GM04503 (cell line): ENCODE measurements at regions not wholly inside any gene's neighbourhood (a gene's known extent, or its start where the extent isn't known, plus 50 kb on each side); places are given as distances from the start of the nearest gene placed in this dataset.
"Not testable (repeated sequence)": the region's sequence is repeated elsewhere in the genome, so short reads cannot be mapped to it uniquely, and the experiment has no call there.

Source experiments
- DNase-seq: peaks from one replicate; pipeline ENCODE4 v3.0.0-alpha.2; 2012; ENCODE audit warnings: low read depth

- DNase-seq, result no peak
These were observed 92.8 kb downstream of the ADCYAP1 start for GRCh38 chr18:997499-997898.

DNA sequence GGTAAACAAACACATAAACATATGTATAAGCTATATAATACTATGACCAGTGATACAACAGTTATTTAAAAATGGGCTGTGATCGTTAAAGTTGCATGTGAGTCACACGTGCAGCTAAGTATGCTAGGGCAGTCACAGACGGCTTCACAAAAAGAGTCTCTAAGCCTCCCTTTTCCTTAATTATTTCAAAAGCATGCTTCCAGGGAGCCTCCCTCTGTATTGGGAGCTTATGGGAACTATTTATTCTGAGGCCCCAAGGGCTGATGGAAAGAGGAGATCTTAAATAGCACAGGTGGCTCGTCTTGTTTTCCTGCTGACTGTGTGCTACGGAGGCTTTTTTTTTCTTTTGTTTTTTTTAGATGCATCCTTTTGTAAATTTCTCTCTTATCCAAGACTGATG is 94.3 kb downstream of the ADCYAP1 start:
- DNase-seq, result no peak

DNA sequence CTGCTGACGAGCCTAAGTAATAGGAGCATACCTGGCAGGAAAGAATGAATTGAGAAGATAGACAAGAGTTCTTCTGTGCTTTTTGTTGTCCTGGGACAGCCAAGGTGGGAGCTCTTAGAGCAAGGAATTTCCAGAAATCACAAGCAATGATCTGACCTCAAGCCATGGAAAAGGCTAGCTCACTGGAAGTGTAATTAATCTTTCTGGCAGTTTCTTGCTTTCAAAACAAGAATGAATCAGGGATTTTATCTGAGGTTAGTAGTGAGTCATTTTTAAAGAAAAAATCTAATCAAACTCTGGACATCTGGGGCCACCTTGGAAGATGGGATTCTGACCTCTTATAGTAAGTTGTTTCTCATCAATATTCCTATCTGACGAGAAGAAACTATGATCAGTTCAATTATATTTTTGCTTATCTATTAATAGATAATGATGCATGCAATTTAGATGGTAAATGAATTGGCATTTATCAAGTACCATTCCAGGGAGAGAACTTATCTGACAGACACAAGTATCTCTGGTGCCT is 98.0 kb downstream of the ADCYAP1 start:
- no peak for DNase-seq

DNA sequence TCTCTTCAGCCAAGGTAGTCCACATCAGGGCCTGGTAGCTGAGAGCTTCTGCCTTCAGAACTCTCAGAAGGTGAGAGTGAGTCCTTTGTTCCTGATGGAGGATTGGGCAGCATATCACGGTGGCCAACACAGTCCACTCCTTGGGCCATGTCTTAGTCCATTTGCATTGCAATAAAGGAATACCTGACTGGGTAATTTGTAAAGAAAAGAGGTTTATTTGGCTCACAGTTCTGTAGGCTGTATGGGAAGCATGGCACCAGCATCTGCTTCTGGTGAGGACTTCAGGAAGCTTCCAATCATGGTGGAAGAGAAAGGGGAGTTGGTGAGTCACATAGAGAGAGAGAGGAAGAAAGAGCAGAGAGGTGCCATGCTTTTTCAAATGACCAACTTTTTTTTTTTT is 98.8 kb downstream of the ADCYAP1 start:
- no peak for DNase-seq

DNA sequence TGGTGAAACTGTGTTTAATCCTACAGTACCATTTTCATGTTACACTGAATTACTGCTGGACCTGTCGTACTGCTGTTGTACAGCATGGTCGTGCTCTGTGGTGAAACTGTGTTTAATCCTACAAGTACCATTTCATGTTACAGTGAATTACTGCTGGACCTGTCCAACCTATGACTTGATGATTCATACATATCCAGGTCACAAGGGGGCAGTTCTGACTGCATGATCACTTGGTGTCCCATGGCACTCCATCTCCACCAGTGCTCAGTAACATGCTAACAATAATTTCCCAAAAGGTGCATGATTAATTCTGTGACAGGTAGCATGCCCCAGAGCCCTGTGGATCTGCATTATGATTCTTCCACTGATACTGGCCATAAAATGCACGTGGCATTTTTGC is 101.6 kb downstream of the ADCYAP1 start:
- DNase-seq, result no peak

DNA sequence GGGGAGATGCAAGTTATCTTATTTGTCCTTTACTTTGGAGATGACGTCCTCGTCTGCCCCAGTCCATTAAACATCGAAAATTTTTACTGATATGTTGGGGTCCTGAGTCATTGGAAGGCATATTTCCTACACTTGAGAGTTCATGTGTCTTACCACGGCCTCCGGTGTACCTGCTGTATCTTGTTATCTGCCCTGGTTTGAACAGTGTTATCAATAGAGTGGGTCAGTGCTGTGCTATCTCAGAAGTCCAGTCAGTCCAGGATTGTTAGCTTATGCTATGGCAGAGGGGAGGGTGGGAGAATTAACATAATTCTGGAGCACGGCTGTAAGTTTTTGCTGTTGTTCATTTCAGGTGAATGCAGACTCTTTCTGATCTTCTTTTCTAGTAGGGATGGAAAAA is 102.3 kb downstream of the ADCYAP1 start:
- no peak for DNase-seq

GRCh38 chr18:1011349-1011748 is 106.7 kb downstream of the ADCYAP1 start:
- no peak for DNase-seq

- DNase-seq, result no peak
These were observed 108.1 kb downstream of the ADCYAP1 start for GRCh38 chr18:1012775-1013174.

DNA sequence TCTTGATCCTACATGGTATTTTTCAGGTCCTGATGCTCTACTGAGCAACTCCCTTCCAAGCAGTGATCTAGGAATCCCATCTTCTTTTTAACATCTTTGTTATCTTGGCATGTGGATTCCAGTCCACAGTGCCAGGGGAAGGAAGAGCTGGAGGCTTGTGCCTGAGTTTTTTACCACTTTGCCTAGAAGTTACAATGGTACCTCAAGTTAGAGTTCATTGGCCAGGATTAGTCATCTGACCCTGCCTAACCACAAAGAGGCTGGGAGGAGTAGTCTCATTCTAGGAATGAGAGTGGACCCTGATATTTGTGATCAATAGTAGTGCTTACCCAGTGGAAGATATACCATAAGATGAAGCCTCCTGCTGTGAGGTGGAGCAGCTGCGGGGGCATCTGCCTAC is 109.3 kb downstream of the ADCYAP1 start:
- no peak for DNase-seq

- no peak for DNase-seq
These were observed 109.8 kb downstream of the ADCYAP1 start for GRCh38 chr18:1014509-1014908.

DNA sequence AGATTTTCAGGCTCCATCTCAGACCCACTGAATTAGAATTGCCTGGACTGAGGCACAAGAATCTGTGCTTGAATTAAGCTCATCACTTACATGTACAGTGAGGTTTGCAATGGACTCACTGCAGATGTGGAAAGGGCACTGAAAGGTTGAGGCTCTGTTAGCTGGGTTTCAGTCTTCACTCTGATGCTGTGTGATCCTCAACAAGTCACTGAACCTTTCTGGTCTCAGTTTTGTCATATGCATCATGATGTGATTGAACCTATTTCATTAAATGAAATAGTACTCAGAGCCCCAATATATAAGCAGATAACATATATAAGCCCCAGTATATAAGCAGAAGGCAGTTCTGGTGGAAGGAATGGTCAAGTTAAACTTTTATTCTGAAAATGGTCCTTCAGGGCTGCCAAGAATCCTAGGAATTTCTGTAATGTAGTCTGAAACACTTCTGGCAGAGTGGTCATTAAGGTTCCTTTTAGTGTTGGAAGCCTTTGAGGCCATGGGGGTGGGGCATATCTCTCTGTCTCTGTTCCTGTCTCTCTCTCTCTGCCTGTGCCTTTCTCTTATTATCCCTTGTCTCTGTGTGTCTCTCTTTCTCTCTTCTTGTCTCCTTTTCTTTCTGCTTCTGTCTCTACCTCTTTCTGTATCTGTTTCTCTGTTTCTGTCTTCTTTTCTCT is 110.4 kb downstream of the ADCYAP1 start:
- DNase-seq, result no peak

DNA sequence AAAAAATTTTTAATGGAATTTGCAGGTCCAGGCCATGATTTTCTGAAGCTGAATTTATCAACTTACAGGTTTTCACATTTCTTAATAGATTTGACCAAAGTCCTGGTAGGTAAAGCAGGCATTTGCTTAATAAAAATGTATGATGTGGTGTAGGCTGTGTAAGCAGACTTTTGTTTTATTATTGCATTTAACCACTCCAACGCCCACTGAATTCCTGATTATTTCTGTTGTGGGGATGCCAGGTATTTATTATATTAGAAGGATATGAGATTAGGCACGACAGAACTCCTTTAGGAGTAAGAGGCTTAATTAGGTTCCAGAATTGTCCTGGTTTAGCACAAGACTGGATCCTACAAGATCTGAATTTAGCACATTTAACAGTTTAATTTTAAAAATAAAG is 111.1 kb downstream of the ADCYAP1 start:
- DNase-seq, result no peak

DNA sequence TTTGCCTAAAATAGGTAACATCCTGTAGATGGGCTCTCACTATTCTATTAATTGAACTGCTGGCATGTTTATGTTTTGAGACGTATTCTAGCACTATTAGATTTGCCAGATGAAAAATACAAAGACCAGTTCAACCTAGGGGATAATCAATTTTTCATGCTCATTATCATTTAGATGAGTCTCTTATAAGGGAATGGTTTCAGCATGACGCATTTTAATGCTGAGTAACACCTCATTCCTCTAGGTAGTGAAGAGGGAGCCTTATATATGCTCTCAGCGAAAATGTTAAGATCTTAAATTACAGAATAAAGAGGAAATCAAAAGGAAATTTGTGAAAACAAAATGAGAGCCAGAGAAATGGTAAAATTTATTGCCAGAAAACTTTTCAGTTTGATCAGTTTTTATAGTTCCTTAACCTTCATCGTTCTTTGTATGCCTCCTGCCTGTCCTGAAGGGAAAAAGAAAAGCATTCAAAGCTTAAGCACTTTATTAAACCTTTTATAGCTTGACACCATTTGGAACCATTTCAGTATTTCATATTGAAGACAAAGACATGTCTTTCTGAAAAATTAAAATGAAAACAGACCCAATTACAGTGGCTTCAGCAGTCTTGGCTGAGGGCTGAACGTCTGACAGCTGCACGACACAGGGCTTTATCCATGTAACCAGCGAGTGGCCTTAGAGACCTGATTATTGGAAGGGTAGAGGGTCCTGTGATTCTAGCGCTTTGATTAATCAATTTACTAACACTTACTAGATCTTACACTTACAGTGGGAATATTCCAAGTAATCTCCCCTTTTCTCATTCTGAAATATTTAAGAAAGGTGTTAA is 112.8 kb downstream of the ADCYAP1 start:
- no peak for DNase-seq

- peak; percentile 43 for DNase-seq
These were observed 113.6 kb downstream of the ADCYAP1 start for GRCh38 chr18:1018181-1018681.

DNA sequence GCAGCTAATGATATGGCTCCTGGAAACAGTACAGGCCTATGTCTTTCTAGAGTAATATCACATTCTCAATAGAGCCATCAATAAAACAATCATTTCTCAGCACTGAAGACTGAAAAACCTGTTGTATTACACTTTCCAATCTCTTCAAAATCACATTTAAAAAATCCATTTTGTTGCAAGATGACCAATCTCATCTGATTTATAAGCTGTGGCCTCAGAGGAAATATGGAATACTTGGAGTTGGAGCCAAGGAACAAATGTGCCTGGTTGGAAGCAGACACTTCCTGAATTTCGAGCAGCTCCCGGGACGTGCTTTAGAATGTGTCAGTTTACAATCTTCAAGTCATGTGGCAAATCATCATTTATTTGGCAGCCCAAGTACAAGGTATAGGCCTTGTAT is 114.5 kb downstream of the ADCYAP1 start:
- DNase-seq, result no peak

GRCh38 chr18:1020731-1021344 is 116.2 kb downstream of the ADCYAP1 start:
- DNase-seq, result no peak

- DNase-seq, result no peak
These were observed 122.3 kb downstream of the ADCYAP1 start for GRCh38 chr18:1026930-1027329.

- not testable (repeated sequence) for DNase-seq
These were observed 128.4 kb downstream of the ADCYAP1 start for GRCh38 chr18:1033092-1033491.

DNA sequence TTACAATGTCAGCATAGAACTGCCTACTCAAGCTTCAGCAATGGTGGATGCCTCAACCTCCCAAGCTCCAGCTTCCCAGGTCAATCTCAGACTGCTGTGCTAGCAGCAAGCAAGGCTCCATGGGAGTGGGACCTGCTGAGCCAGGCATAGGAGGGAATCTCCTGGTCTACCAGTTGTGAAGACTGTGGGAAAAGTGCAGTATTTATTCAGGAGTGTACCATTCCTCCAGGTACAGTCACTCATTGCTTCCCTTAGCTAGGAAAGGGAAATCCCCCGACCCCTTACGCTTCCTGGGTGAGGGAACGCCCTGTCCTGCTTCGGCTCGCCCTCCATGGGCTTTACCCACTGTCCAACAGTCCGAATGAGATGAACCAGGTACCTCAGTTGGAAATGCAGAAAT is 130.3 kb downstream of the ADCYAP1 start:
- no peak for DNase-seq

DNA sequence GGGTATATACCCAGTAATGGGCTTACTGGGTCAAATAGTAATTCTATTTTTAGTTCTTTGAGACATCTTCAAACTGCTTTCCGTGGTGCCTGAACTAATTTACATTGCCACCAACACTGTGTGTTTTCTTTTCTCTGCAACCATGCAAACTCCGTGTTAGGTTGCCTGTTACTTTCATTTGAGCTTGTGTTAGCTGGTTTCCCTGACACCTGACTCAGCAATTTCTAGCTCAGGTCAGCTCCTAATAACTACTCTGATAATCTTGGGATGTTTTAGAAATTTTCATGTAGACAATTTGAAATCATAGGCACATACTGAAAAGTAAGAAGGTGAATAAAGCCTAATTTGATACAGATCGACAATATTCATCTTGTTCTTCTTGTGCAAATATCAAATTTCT is 132.3 kb downstream of the ADCYAP1 start:
- no peak for DNase-seq

GRCh38 chr18:1037776-1038175 is 133.1 kb downstream of the ADCYAP1 start:
- DNase-seq, result no peak

- DNase-seq, result no peak
These were observed 134.8 kb downstream of the ADCYAP1 start for GRCh38 chr18:1039421-1039820.

GRCh38 chr18:1043039-1043438 is 138.4 kb downstream of the ADCYAP1 start:
- DNase-seq, result not testable (repeated sequence)
